ENCODE measurements at regions not wholly inside any gene's neighbourhood (a gene's known extent, or its start where the extent isn't known, plus 50 kb on each side); places are given as distances from the start of the nearest gene placed in this dataset.

GRCh38 chr10:53453196-53453595 lies 680.6 kb upstream of the MBL2 start:
- TF ChIP-seq, protein P1, sequence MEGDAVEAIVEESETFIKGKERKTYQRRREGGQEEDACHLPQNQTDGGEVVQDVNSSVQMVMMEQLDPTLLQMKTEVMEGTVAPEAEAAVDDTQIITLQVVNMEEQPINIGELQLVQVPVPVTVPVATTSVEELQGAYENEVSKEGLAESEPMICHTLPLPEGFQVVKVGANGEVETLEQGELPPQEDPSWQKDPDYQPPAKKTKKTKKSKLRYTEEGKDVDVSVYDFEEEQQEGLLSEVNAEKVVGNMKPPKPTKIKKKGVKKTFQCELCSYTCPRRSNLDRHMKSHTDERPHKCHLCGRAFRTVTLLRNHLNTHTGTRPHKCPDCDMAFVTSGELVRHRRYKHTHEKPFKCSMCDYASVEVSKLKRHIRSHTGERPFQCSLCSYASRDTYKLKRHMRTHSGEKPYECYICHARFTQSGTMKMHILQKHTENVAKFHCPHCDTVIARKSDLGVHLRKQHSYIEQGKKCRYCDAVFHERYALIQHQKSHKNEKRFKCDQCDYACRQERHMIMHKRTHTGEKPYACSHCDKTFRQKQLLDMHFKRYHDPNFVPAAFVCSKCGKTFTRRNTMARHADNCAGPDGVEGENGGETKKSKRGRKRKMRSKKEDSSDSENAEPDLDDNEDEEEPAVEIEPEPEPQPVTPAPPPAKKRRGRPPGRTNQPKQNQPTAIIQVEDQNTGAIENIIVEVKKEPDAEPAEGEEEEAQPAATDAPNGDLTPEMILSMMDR (IDR thresholded peaks at IDR 0.05) = no peak
- TF ChIP-seq POLR2AphosphoS5 (IDR thresholded peaks at IDR 0.05) = no peak
